ENCODE measurements at regions not wholly inside any gene's neighbourhood (a gene's known extent, or its start where the extent isn't known, plus 50 kb on each side); places are given as distances from the start of the nearest gene placed in this dataset.

- no peak overlapping the region for H3K4me3 ChIP-seq
- DNase-seq, result no peak
- H3K36me3 ChIP-seq, result no peaks in the 10 kb centered on the region
Measured at GRCh38 chr10:120282421-120282820, 174.6 kb upstream of the PLPP4 start.

GRCh38 chr10:120282846-120283492 lies 174.1 kb upstream of the PLPP4 start:
- H3K4me1 ChIP-seq, result no peaks in the 10 kb centered on the region
- no peaks in the 10 kb centered on the region for H3K27me3 ChIP-seq
- no peak for TF ChIP-seq CTCF (IDR thresholded peaks at IDR 0.05)
- no peaks in the 10 kb centered on the region for H3K36me3 ChIP-seq
- H3K9me3 ChIP-seq, result no peaks in the 10 kb centered on the region
- intact Hi-C loops (cut with DNase I; ENCODE audit: low total_unique reads), result no loop called here
- DNase-seq, result no peak
- no peak overlapping the region for H3K4me3 ChIP-seq
- H3K27ac ChIP-seq, result no peak overlapping the region

More at GRCh38 chr10:120282421-120282820, 174.6 kb upstream of the PLPP4 start:
- no peak for TF ChIP-seq CTCF (IDR thresholded peaks at IDR 0.05)
- Histone ChIP-seq H3K27me3 (no peaks in the 10 kb centered on the region), H3K9me3 (no peaks in the 10 kb centered on the region), H3K27ac (no peak overlapping the region), H3K4me1 (no peaks in the 10 kb centered on the region)
- intact Hi-C loops (cut with DNase I; ENCODE audit: low total_unique reads), result no loop called here

GRCh38 chr10:120285408-120285807 lies 171.6 kb upstream of the PLPP4 start:
- DNase-seq, result no peak
- intact Hi-C loops (cut with DNase I; ENCODE audit: low total_unique reads), result no loop called here
- H3K36me3 ChIP-seq, result no peaks in the 10 kb centered on the region

GRCh38 chr10:120286280-120286679 lies 170.7 kb upstream of the PLPP4 start:
- Histone ChIP-seq H3K36me3 (no peaks in the 10 kb centered on the region), H3K27ac (no peak overlapping the region), H3K9me3 (no peaks in the 10 kb centered on the region), H3K4me3 (no peak overlapping the region), H3K27me3 (no peaks in the 10 kb centered on the region), H3K4me1 (no peaks in the 10 kb centered on the region)
- DNase-seq, result no peak
- intact Hi-C loops (cut with DNase I; ENCODE audit: low total_unique reads), result no loop called here
- no peak for TF ChIP-seq CTCF (IDR thresholded peaks at IDR 0.05)

More at GRCh38 chr10:120285408-120285807, 171.6 kb upstream of the PLPP4 start:
- no peak for TF ChIP-seq CTCF (IDR thresholded peaks at IDR 0.05)
- no peak overlapping the region for H3K4me3 ChIP-seq
- no peaks in the 10 kb centered on the region for H3K27me3 ChIP-seq
- no peak overlapping the region for H3K27ac ChIP-seq
- H3K9me3 ChIP-seq, result no peaks in the 10 kb centered on the region
- H3K4me1 ChIP-seq, result no peaks in the 10 kb centered on the region

- Histone ChIP-seq H3K27me3 (no peaks in the 10 kb centered on the region), H3K27ac (no peak overlapping the region), H3K4me3 (no peak overlapping the region), H3K4me1 (no peaks in the 10 kb centered on the region), H3K9me3 (no peaks in the 10 kb centered on the region), H3K36me3 (no peaks in the 10 kb centered on the region)
- intact Hi-C loops (cut with DNase I; ENCODE audit: low total_unique reads), result no loop called here
- no peak for DNase-seq
- no peak for TF ChIP-seq CTCF (IDR thresholded peaks at IDR 0.05)
Measured at GRCh38 chr10:120300513-120300912, 156.5 kb upstream of the PLPP4 start.

GRCh38 chr10:120308589-120308988 lies 148.4 kb upstream of the PLPP4 start:
- Histone ChIP-seq H3K27ac (no peak overlapping the region), H3K4me1 (no peaks in the 10 kb centered on the region), H3K9me3 (no peaks in the 10 kb centered on the region), H3K4me3 (no peak overlapping the region), H3K36me3 (no peaks in the 10 kb centered on the region), H3K27me3 (no peaks in the 10 kb centered on the region)
- no peak for DNase-seq
- intact Hi-C loops (cut with DNase I; ENCODE audit: low total_unique reads), result no loop called here
- TF ChIP-seq CTCF (IDR thresholded peaks at IDR 0.05), result no peak

Data from tibial artery (tissue), 4 donors.